ENCODE measurements at regions not wholly inside any gene's neighbourhood (a gene's known extent, or its start where the extent isn't known, plus 50 kb on each side); places are given as distances from the start of the nearest gene placed in this dataset.

DNA sequence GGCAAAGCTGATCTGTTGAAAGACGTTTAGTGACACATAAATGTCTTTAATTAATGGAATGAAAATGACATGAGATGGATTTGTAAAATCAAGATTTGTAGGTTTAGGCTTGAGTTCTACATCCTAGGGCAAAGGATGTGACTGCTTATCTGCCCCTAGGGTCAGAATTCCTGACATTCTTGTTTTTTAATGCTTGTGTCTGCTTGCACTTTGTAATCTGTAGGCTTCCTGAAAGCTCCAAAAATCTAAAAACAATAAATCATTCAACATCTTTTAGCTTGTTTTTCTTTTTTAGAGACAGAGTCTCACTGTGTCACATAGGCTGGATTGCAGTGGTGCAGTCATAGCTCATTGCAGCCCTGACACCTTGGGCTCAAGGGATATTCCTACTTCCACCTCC lies 107.9 kb upstream of the MLIP start:
- no peak overlapping the region for H3K4me3 ChIP-seq (replicated peaks in 1 of 2; ENCODE audit: low read depth in 2 of 2, low read length in 2 of 2)
- no peak for DNase-seq (ENCODE audit: low read depth in 2 of 2)
- TF ChIP-seq, protein P1, sequence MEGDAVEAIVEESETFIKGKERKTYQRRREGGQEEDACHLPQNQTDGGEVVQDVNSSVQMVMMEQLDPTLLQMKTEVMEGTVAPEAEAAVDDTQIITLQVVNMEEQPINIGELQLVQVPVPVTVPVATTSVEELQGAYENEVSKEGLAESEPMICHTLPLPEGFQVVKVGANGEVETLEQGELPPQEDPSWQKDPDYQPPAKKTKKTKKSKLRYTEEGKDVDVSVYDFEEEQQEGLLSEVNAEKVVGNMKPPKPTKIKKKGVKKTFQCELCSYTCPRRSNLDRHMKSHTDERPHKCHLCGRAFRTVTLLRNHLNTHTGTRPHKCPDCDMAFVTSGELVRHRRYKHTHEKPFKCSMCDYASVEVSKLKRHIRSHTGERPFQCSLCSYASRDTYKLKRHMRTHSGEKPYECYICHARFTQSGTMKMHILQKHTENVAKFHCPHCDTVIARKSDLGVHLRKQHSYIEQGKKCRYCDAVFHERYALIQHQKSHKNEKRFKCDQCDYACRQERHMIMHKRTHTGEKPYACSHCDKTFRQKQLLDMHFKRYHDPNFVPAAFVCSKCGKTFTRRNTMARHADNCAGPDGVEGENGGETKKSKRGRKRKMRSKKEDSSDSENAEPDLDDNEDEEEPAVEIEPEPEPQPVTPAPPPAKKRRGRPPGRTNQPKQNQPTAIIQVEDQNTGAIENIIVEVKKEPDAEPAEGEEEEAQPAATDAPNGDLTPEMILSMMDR (IDR thresholded peaks at IDR 0.05; ENCODE audit: low read depth, low read length), result no peak

DNA sequence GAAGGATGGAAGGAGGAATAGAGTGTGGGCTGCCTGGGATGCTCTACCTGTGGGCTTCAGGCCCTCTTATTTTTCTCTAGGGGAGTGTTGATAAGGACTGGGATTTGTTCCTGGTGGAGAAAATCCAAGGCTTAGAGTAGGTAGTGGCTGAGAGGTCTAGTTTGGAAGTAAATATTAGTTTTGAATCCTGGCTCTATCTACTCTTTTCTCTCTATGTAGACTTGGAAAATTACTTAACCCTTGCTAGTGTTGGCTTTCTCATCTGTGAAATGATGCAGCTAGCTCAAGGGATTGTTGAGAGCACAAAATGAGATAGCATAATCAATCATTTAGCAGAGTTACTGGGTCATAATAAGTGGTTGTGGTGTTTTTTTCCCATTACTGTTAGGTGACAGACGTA lies 102.7 kb upstream of the MLIP start:
- no peak for DNase-seq (ENCODE audit: low read depth in 2 of 2)
- TF ChIP-seq, protein P1 (IDR thresholded peaks at IDR 0.05; ENCODE audit: low read depth, low read length), result no peak
- H3K4me3 ChIP-seq (replicated peaks in 1 of 2; ENCODE audit: low read depth in 2 of 2, low read length in 2 of 2), result no peak overlapping the region

DNA sequence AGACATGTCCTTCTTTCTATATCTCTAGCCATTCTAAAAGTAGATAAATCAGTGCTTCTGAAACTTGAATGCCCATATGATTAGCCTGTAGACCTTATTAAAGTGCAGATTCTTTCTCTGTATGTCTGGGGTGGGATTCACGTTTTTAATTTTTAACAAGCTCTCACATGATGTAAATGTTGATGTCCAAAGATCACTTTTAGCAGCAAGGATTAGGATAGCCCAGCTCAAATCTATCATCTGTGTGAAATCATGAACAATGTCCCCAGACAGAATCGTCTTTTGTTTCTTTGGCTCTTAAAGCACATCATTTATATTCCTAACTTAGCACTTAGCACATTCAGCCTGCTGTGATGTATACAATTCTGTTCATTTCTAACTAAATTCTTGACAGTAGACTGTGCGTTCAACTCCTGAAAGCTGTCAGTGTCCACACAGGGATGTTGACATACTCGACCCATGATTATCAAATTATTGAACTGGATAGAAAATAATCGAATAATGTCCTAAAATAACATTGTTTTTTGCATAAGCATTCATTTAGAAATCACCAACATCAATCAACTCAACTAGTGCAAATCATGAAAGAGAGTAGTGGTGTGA lies 102.1 kb upstream of the MLIP start:
- no peak for DNase-seq (ENCODE audit: low read depth in 2 of 2)
- no peak overlapping the region for H3K4me3 ChIP-seq (replicated peaks in 1 of 2; ENCODE audit: low read depth in 2 of 2, low read length in 2 of 2)
- TF ChIP-seq, protein P1 (IDR thresholded peaks at IDR 0.05; ENCODE audit: low read depth, low read length), result no peak

DNA sequence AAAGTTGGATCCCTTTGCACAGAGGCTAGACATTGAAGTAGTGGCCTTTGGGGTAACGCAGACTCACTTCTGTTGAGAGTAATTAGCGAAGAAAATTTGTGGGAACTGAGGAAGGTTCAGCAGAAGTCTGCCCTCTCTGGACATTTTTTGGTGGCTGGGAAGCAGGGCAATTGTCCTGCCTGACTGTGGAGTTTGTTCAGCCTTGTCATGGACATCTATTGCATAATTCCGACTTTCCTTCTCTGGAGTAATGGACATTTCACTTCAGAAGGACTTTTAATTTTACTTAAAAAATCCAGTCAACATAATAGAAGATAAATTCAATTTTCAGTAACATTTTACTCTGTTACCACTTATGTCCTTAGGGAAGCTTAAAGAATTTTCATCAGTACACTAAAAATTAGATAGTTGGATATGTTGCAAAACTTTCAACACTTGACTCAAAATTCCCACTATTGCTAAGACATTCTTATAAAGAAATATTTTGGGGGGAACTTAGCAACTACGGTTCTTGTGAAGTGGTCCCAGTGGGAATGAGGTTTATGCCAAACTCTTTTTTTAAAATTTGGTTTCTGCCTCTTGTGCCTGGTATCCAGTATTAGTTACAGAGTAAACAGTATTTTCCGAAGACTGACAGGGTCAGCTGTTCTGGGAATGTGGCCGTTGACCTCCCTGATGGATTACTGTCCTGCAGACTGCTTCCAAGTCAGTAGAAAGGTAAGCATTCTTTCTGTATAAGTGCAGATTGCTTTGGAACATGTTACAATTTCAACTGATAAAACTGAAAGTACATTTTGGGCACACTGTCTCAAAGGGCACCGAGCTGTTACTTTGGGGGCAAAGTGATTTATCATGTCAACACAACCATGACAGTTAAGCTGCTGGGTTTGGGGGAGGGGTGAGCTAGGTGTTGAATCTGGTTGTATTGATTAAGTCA lies 100.6 kb upstream of the MLIP start:
- peak; percentile 13 to 75 for DNase-seq (ENCODE audit: low read depth in 2 of 2)
- H3K4me3 ChIP-seq (replicated peaks in 1 of 2; ENCODE audit: low read depth in 2 of 2, low read length in 2 of 2), result no peak overlapping the region

DNA sequence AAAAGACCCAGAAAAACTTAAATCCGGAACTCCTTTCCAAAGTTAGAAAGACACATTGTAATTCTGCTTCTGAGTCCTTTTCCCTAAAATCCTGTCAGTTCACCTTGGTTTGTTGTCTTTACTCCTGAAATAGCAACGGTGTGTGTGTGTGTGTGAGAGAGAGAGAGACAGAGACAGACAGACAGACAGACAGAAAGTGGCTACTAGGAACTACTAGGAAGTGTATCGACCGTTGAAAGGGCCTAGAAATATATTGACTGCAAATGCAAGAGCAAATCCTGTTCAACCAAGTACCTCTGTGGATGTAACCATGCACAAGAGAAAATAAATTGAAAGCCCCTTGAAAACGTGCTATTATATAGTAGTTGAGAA lies 100.0 kb upstream of the MLIP start:
- no peak for DNase-seq (ENCODE audit: low read depth in 2 of 2)
- H3K4me3 ChIP-seq (replicated peaks in 1 of 2; ENCODE audit: low read depth in 2 of 2, low read length in 2 of 2), result no peak overlapping the region
- TF ChIP-seq, protein P1 (IDR thresholded peaks at IDR 0.05; ENCODE audit: low read depth, low read length), result no peak

More for the DNA sequence above, 100.6 kb upstream of the MLIP start:
- TF ChIP-seq, protein P1 (IDR thresholded peaks at IDR 0.05; ENCODE audit: low read depth, low read length), result no peak

DNA sequence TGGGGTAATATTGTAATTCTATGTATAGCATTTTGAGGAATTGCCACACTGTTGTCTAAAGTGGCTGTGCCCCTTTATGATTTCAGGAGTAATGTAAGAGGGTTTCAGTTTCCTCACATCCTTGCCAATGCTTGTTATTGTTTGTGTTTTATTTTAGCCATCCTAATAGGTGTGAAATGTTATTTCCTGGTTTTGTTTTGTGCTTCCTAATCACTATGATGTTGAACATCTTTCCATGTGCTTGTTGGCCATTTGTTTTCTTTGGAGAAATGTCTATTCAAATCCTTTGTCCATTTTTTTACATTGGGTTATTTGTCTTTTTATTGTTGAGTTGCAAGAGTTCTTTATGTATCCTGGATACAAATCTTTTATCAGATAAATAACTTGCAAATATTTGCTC lies 97.3 kb upstream of the MLIP start:
- no peak overlapping the region for H3K4me3 ChIP-seq (replicated peaks in 1 of 2; ENCODE audit: low read depth in 2 of 2, low read length in 2 of 2)
- TF ChIP-seq, protein P1 (IDR thresholded peaks at IDR 0.05; ENCODE audit: low read depth, low read length), result no peak
- no peak for DNase-seq (ENCODE audit: low read depth in 2 of 2)
